ENCODE measurements at regions not wholly inside any gene's neighbourhood (a gene's known extent, or its start where the extent isn't known, plus 50 kb on each side); places are given as distances from the start of the nearest gene placed in this dataset.
"Not testable (repeated sequence)": the region's sequence is repeated elsewhere in the genome, so short reads cannot be mapped to it uniquely, and the experiment has no call there.

- no peak for DNase-seq
These were observed 961.2 kb downstream of the TMEM121 start for GRCh38 chr14:106487600-106487999.

- no peak for DNase-seq
These were observed 961.9 kb downstream of the TMEM121 start for GRCh38 chr14:106488291-106488690.

- no peak for DNase-seq
These were observed 962.9 kb downstream of the TMEM121 start for GRCh38 chr14:106489112-106489881.

GRCh38 chr14:106490442-106490841 is 964.1 kb downstream of the TMEM121 start:
- no peak for DNase-seq

GRCh38 chr14:106491851-106492250 is 965.5 kb downstream of the TMEM121 start:
- DNase-seq = no peak

GRCh38 chr14:106493962-106494823 is 967.8 kb downstream of the TMEM121 start:
- DNase-seq = no peak

GRCh38 chr14:106500571-106500970 is 974.2 kb downstream of the TMEM121 start:
- DNase-seq = no peak

- no peak for DNase-seq
These were observed 975.5 kb downstream of the TMEM121 start for GRCh38 chr14:106501898-106502297.

GRCh38 chr14:106505366-106505765 is 979.0 kb downstream of the TMEM121 start:
- DNase-seq = no peak

- DNase-seq = no peak
These were observed 980.5 kb downstream of the TMEM121 start for GRCh38 chr14:106506881-106507305.

- DNase-seq = no peak
These were observed 981.0 kb downstream of the TMEM121 start for GRCh38 chr14:106507354-106507753.

- DNase-seq = no peak
These were observed 981.8 kb downstream of the TMEM121 start for GRCh38 chr14:106508216-106508615.

GRCh38 chr14:106509176-106509575 is 982.8 kb downstream of the TMEM121 start:
- DNase-seq = no peak

GRCh38 chr14:106509807-106510206 is 983.4 kb downstream of the TMEM121 start:
- no peak for DNase-seq

- DNase-seq = no peak
These were observed 984.8 kb downstream of the TMEM121 start for GRCh38 chr14:106511006-106511799.

- no peak for DNase-seq
These were observed 985.4 kb downstream of the TMEM121 start for GRCh38 chr14:106511800-106512198.

GRCh38 chr14:106513302-106513701 is 986.9 kb downstream of the TMEM121 start:
- no peak for DNase-seq

- no peak for DNase-seq
These were observed 991.9 kb downstream of the TMEM121 start for GRCh38 chr14:106518054-106518943.

- DNase-seq = not testable (repeated sequence)
These were observed 995.7 kb downstream of the TMEM121 start for GRCh38 chr14:106522118-106522517.

- no peak for DNase-seq
These were observed 996.6 kb downstream of the TMEM121 start for GRCh38 chr14:106522990-106523389.

GRCh38 chr14:106528717-106529116 is 1002.3 kb downstream of the TMEM121 start:
- DNase-seq = no peak

GRCh38 chr14:106530031-106530422 is 1003.6 kb downstream of the TMEM121 start:
- DNase-seq = no peak
